Left ventricle myocardium inferior (tissue), 1 donor: ENCODE measurements at regions not wholly inside any gene's neighbourhood (a gene's known extent, or its start where the extent isn't known, plus 50 kb on each side); places are given as distances from the start of the nearest gene placed in this dataset.

Experiments
- DNase-seq: peaks from one replicate; pipeline ENCODE4 v3.0.0-alpha.2; 2020
- H3K27ac ChIP-seq: fragments of 200-600 bp; replicated peaks from 2 replicates; pipeline ENCODE4 v1.8.0; 2021
- H3K27me3 ChIP-seq: fragments of 200-600 bp; 2 replicates; pipeline ENCODE4 v1.8.0; 2021; ENCODE audit warnings: low read depth
- H3K36me3 ChIP-seq: fragments of 200-600 bp; 2 replicates; pipeline ENCODE4 v1.8.0; 2021
- H3K4me1 ChIP-seq: fragments of 200-600 bp; 2 replicates; pipeline ENCODE4 v1.8.0; 2021
- H3K4me3 ChIP-seq: fragments of 200-600 bp; 2 replicates; pipeline ENCODE4 v1.8.0; 2021; ENCODE audit warnings: mild to moderate bottlenecking, moderate library complexity
- H3K9me3 ChIP-seq: fragments of 200-600 bp; replicated peaks from 2 replicates; pipeline ENCODE4 v1.8.0; 2021
- CTCF ChIP-seq: fragments of 200-600 bp; IDR thresholded peaks from 2 replicates; pipeline ENCODE4 v1.8.0; 2021; ENCODE audit warnings: antibody characterized with exemption, mild to moderate bottlenecking, borderline replicate concordance
- intact Hi-C: fragments of 100-400 bp; cut with micrococcal nuclease; formaldehyde crosslinking; loops from one replicate; pipeline ENCODE4 v1.11.0; 2022
- donor health status: DM: no; HTN: yes; CAD: no; lungs with severe emphysema.

- Histone ChIP-seq H3K36me3 (no peaks in the 10 kb centered on the region), H3K27me3 (no peaks in the 10 kb centered on the region), H3K4me1 (peaks cover 7% of the 10 kb centered on the region), H3K27ac (no peak overlapping the region), H3K4me3 (no peak overlapping the region), H3K9me3 (no peaks in the 10 kb centered on the region)
- intact Hi-C loops: no loop called here
- TF ChIP-seq CTCF: no peak
- DNase-seq: no peak
Measured at GRCh38 chr7:57361406-57361805, 88.6 kb upstream of the ZNF716 start.

- Histone ChIP-seq H3K9me3 (no peaks in the 10 kb centered on the region), H3K27me3 (no peaks in the 10 kb centered on the region), H3K4me3 (no peak overlapping the region), H3K4me1 (peaks cover 7% of the 10 kb centered on the region), H3K36me3 (no peaks in the 10 kb centered on the region), H3K27ac (no peak overlapping the region)
- intact Hi-C loops: no loop called here
- peak; percentile 21 for DNase-seq
- TF ChIP-seq CTCF: no peak
Measured at GRCh38 chr7:57362868-57363267, 87.1 kb upstream of the ZNF716 start.

GRCh38 chr7:57363321-57363720 lies 86.7 kb upstream of the ZNF716 start:
- Histone ChIP-seq H3K9me3 (no peaks in the 10 kb centered on the region), H3K36me3 (no peaks in the 10 kb centered on the region), H3K27ac (no peak overlapping the region), H3K27me3 (no peaks in the 10 kb centered on the region), H3K4me1 (peaks cover 7% of the 10 kb centered on the region), H3K4me3 (no peak overlapping the region)
- intact Hi-C loops: no loop called here
- no peak for TF ChIP-seq CTCF
- no peak for DNase-seq

GRCh38 chr7:57364933-57365710 lies 84.9 kb upstream of the ZNF716 start:
- intact Hi-C loops: no loop called here
- no peak for DNase-seq
- Histone ChIP-seq H3K4me1 (peaks cover 7% of the 10 kb centered on the region), H3K36me3 (no peaks in the 10 kb centered on the region), H3K27me3 (no peaks in the 10 kb centered on the region), H3K9me3 (no peaks in the 10 kb centered on the region), H3K27ac (no peak overlapping the region), H3K4me3 (no peak overlapping the region)
- no peak for TF ChIP-seq CTCF

GRCh38 chr7:57367171-57367570 lies 82.8 kb upstream of the ZNF716 start:
- DNase-seq: no peak
- no peak for TF ChIP-seq CTCF

More at GRCh38 chr7:57367171-57367570, 82.8 kb upstream of the ZNF716 start:
- intact Hi-C loops: no loop called here
- H3K27ac ChIP-seq: no peak overlapping the region
- no peaks in the 10 kb centered on the region for H3K36me3 ChIP-seq
- no peak overlapping the region for H3K4me3 ChIP-seq
- H3K9me3 ChIP-seq: no peaks in the 10 kb centered on the region
- peaks cover 7% of the 10 kb centered on the region for H3K4me1 ChIP-seq
- H3K27me3 ChIP-seq: no peaks in the 10 kb centered on the region
